GM12878 (cell line): ENCODE measurements at regions not wholly inside any gene's neighbourhood (a gene's known extent, or its start where the extent isn't known, plus 50 kb on each side); places are given as distances from the start of the nearest gene placed in this dataset.

Source experiments
- ATAC-seq: fragments of 200-7000 bp; cut with Tn5 transposase; 3 replicates; pipeline ENCODE4 v1.9.1; 2020; ENCODE audit warnings: mild to moderate bottlenecking, moderate library complexity
- BruUV-seq: library from RNA; stranded (reverse); fragments of 400-500 nt; replicated peaks from 2 replicates; lab custom pipeline; 2021; lab: Mats Ljungman, UMichigan
- CTCF ChIA-PET: fragments of 300-600 bp; sonication (Branson Sonifier 250); formaldehyde crosslinking; extraction: SDS; loops from one replicate; lab custom pipeline; 2021; ENCODE audit warnings: inconsistent platforms; lab: Yijun Ruan, JAX
- POLR2A ChIA-PET: fragments of 350-600 bp; formaldehyde crosslinking; extraction: SDS; loops from one replicate; lab custom pipeline; 2021; ENCODE audit warnings: inconsistent platforms; lab: Charles Lee
- RAD21 ChIA-PET: fragments of 300-600 bp; sonication (Branson Sonifier 250); formaldehyde crosslinking; loops from one replicate; lab custom pipeline; 2023; ENCODE audit warnings: antibody characterized with exemption; ENCODE audit not compliant: unreplicated experiment; lab: Charles Lee
- SMC1A ChIA-PET: fragments of 300-600 bp; sonication (Branson Sonifier 250); formaldehyde crosslinking; loops from one replicate; lab custom pipeline; 2023; ENCODE audit not compliant: unreplicated experiment, uncharacterized antibody; lab: Charles Lee
- DNase-seq: peaks from one replicate; pipeline ENCODE4 v3.0.0-alpha.2; 2011; ENCODE audit warnings: low read depth, low spot score
- FAIRE-seq: peaks from 3 replicates; lab custom pipeline; 2011; peaks lifted over from hg19 to GRCh38; lab: Jason Lieb, UNC
- H2AFZ ChIP-seq: 2 replicates; pipeline ENCODE4 v1.6.0; 2011; ENCODE audit warnings: low read depth, low read length, control low read depth; ENCODE audit not compliant: control insufficient read depth
- H3K27ac ChIP-seq: 2 replicates; pipeline ENCODE4 v1.5.1; 2011; ENCODE audit warnings: control low read depth; ENCODE audit not compliant: control insufficient read depth, insufficient read depth
- H3K27me3 ChIP-seq, 2 experiments: replicated peaks in 1 of 2; 2 replicates each; pipeline versions ENCODE4 v1.6.0 to v1.6.1; 2011; ENCODE audit warnings: low read length in 1 of 2; ENCODE audit not compliant: control insufficient read depth in 2 of 2, insufficient read depth in 2 of 2
- H3K36me3 ChIP-seq, 2 experiments: 2 replicates each; pipeline ENCODE4 v1.5.1; 2011; ENCODE audit warnings: low read length in 1 of 2; ENCODE audit not compliant: control insufficient read depth in 2 of 2, insufficient read depth in 2 of 2
- H3K4me1 ChIP-seq: 2 replicates; pipeline ENCODE4 v1.6.1; 2011; ENCODE audit warnings: mild to moderate bottlenecking, low read length, moderate library complexity, mixed read lengths; ENCODE audit not compliant: control insufficient read depth, insufficient read depth
- H3K4me2 ChIP-seq: 2 replicates; pipeline ENCODE4 v1.6.0; 2011; ENCODE audit warnings: control low read depth; ENCODE audit not compliant: control insufficient read depth, insufficient read depth
- H3K4me3 ChIP-seq: fragments of 200-600 bp; sonication (generic); 2 replicates; pipeline ENCODE4 v1.5.1; 2016
- H3K79me2 ChIP-seq: 2 replicates; pipeline ENCODE4 v1.6.0; 2011; ENCODE audit warnings: low read length; ENCODE audit not compliant: control insufficient read depth, insufficient read depth
- H3K9ac ChIP-seq: 2 replicates; pipeline ENCODE4 v1.8.0; 2011; ENCODE audit warnings: low read length, control low read depth, mixed read lengths; ENCODE audit not compliant: control insufficient read depth, insufficient read depth
- H3K9me3 ChIP-seq: replicated peaks from 3 replicates; pipeline ENCODE4 v1.5.1; 2011; ENCODE audit warnings: mild to moderate bottlenecking, low read length; ENCODE audit not compliant: control insufficient read depth, insufficient read depth
- H4K20me1 ChIP-seq: 2 replicates; pipeline ENCODE4 v1.6.0; 2011; ENCODE audit not compliant: control insufficient read depth, insufficient read depth
- CBX3 ChIP-seq: fragments of 200-600 bp; sonication (generic); IDR thresholded peaks from 2 replicates; pipeline ENCODE4 v1.6.1; 2016; ENCODE audit warnings: low read depth, borderline replicate concordance
- ESRRA ChIP-seq: IDR thresholded peaks from 2 replicates; pipeline ENCODE4 v1.6.1; 2012; ENCODE audit warnings: mild to moderate bottlenecking, low read length, improper control_type of control experiment
- FOS ChIP-seq: IDR thresholded peaks from 3 replicates; pipeline ENCODE4 v1.6.1; 2011; ENCODE audit warnings: borderline replicate concordance; ENCODE audit not compliant: insufficient read length; ENCODE audit errors: extremely low read depth
- HDAC2 ChIP-seq: fragments of 200-600 bp; sonication (generic); IDR thresholded peaks from 2 replicates; pipeline ENCODE4 v1.6.1; 2017
- TAF1 ChIP-seq: IDR thresholded peaks from 2 replicates; pipeline ENCODE4 v1.6.1; 2011; ENCODE audit warnings: mild to moderate bottlenecking, low read depth, low read length, borderline replicate concordance
- ZBTB40 ChIP-seq: fragments of 450-650 bp; IDR thresholded peaks from 2 replicates; pipeline ENCODE4 v1.6.1; 2016; ENCODE audit warnings: mild to moderate bottlenecking, moderate library complexity, borderline replicate concordance
- ZNF592 ChIP-seq: fragments of 450-650 bp; IDR thresholded peaks from 2 replicates; pipeline ENCODE4 v1.6.1; 2017; ENCODE audit warnings: mild to moderate bottlenecking, moderate library complexity
- WGBS: methylation state at CpG from one replicate; pipeline ENCODE4 v1.1.6; 2016; ENCODE audit warnings: low lambda C conversion rate; ENCODE audit not compliant: insufficient replicate concordance, insufficient coverage; ENCODE audit errors: missing lambda C conversion rate; 5-methylcytosine and 5-hydroxymethylcytosine counted together
- in situ Hi-C: fragments of 300-500 bp; cut with MboI; formaldehyde crosslinking; loops from 9 replicates; pipeline ENCODE4 v1.14.3; 2018; ENCODE audit warnings: mixed read lengths
- intact Hi-C: fragments of 100-400 bp; cut with micrococcal nuclease; formaldehyde crosslinking; loops from one replicate; pipeline ENCODE4 v1.14.2; 2022; ENCODE audit not compliant: unreplicated experiment

GRCh38 chr4:100022792-100023222 lies 72.7 kb upstream of the H2AZ1 start:
- in situ Hi-C loops (no loop called here), intact Hi-C loops (loop anchor here (10.0 kb wide), 1 partner anchor 372 kb away; no protein-coding TSS in a partner anchor)
- ChIA-PET POLR2A (no interaction called here), RAD21 (no interaction called here), SMC1A (no interaction called here), CTCF (no interaction called here)
- H3K36me3 ChIP-seq = no peaks in the 10 kb centered on the region
- no peak overlapping the region for H3K4me3 ChIP-seq
- no peaks in the 10 kb centered on the region for H3K79me2 ChIP-seq
- TF ChIP-seq FOS = no peak
- TF ChIP-seq ZBTB40 = no peak
- TF ChIP-seq CBX3 = no peak
- no peak for TF ChIP-seq ZNF592
- TF ChIP-seq ESRRA = no peak
- TF ChIP-seq HDAC2 = no peak
- TF ChIP-seq TAF1 = no peak
- H3K4me2 ChIP-seq = no peak overlapping the region
- H3K27ac ChIP-seq = no peak overlapping the region
- no peaks in the 10 kb centered on the region for H4K20me1 ChIP-seq
- 43% methylated on average over 5 of the region's 5 CpGs for WGBS
- FAIRE-seq (no peak), ATAC-seq (no peak; the same call in 2 of the 3 replicates), DNase-seq (no peak)
- BruUV-seq = no TSS peak
- H3K27me3 ChIP-seq = no peaks in the 10 kb centered on the region
- H3K9ac ChIP-seq = no peak overlapping the region
- H3K9me3 ChIP-seq = no peaks in the 10 kb centered on the region
- no peak overlapping the region for H2AFZ ChIP-seq
- no peaks in the 10 kb centered on the region for H3K4me1 ChIP-seq
